GM20000 (cell line): ENCODE measurements at regions not wholly inside any gene's neighbourhood (a gene's known extent, or its start where the extent isn't known, plus 50 kb on each side); places are given as distances from the start of the nearest gene placed in this dataset.
"Not testable (repeated sequence)": the region's sequence is repeated elsewhere in the genome, so short reads cannot be mapped to it uniquely, and the experiment has no call there.

Experiments
- DNase-seq: peaks from one replicate; pipeline ENCODE4 v3.0.0; 2012; ENCODE audit warnings: low spot score
- CTCF ChIP-seq: IDR thresholded peaks from 2 replicates; pipeline ENCODE4 v1.5.1; 2012; ENCODE audit warnings: mild to moderate bottlenecking, control low read depth; ENCODE audit errors: extremely low read depth, missing control alignments

- DNase-seq, result no peak
- TF ChIP-seq CTCF, result no peak
Measured at GRCh38 chr5:96321345-96321744, 111.7 kb downstream of the PCSK1 start.

- TF ChIP-seq CTCF, result no peak
- DNase-seq, result no peak
Measured at GRCh38 chr5:96320797-96321196, 112.3 kb downstream of the PCSK1 start.

GRCh38 chr5:96319981-96320739 lies 112.9 kb downstream of the PCSK1 start:
- DNase-seq, result not testable (repeated sequence)

- no peak for TF ChIP-seq CTCF
- no peak for DNase-seq
Measured at GRCh38 chr5:96318569-96319110, 114.4 kb downstream of the PCSK1 start.

- no peak for DNase-seq
- no peak for TF ChIP-seq CTCF
Measured at GRCh38 chr5:96317945-96318344, 115.1 kb downstream of the PCSK1 start.

GRCh38 chr5:96316487-96316886 lies 116.6 kb downstream of the PCSK1 start:
- TF ChIP-seq CTCF, result no peak
- no peak for DNase-seq

GRCh38 chr5:96316017-96316416 lies 117.0 kb downstream of the PCSK1 start:
- TF ChIP-seq CTCF, result no peak
- DNase-seq, result no peak

GRCh38 chr5:96315431-96315830 lies 117.6 kb downstream of the PCSK1 start:
- DNase-seq, result no peak
- TF ChIP-seq CTCF, result no peak
